H7 (cell line): ENCODE measurements at regions not wholly inside any gene's neighbourhood (a gene's known extent, or its start where the extent isn't known, plus 50 kb on each side); places are given as distances from the start of the nearest gene placed in this dataset.

Experiments used
- DNase-seq: peaks from one replicate; pipeline ENCODE4 v3.0.0; 2012
- H3K27me3 ChIP-seq: 2 replicates; pipeline ENCODE4 v1.6.0; 2011; ENCODE audit warnings: mild to moderate bottlenecking, low read length; ENCODE audit not compliant: control insufficient read depth, insufficient read depth
- H3K36me3 ChIP-seq: replicated peaks from 2 replicates; pipeline ENCODE4 v1.5.1; 2011; ENCODE audit warnings: low read length; ENCODE audit not compliant: control insufficient read depth, insufficient read depth
- H3K4me3 ChIP-seq: 2 replicates; pipeline ENCODE4 v1.5.1; 2011; ENCODE audit warnings: low read depth, mild to moderate bottlenecking, control low read depth, low read length, moderate library complexity; ENCODE audit not compliant: insufficient read depth

GRCh38 chr19:31502536-31503170 lies 153.4 kb upstream of the TSHZ3 start:
- no peaks in the 10 kb centered on the region for H3K36me3 ChIP-seq
- H3K27me3 ChIP-seq = no peaks in the 10 kb centered on the region
- H3K4me3 ChIP-seq = no peak overlapping the region
- DNase-seq = no peak

- Histone ChIP-seq H3K36me3 (no peaks in the 10 kb centered on the region), H3K27me3 (no peaks in the 10 kb centered on the region), H3K4me3 (no peak overlapping the region)
- DNase-seq = no peak
Measured at GRCh38 chr19:31503211-31503610, 154.0 kb upstream of the TSHZ3 start.

DNA sequence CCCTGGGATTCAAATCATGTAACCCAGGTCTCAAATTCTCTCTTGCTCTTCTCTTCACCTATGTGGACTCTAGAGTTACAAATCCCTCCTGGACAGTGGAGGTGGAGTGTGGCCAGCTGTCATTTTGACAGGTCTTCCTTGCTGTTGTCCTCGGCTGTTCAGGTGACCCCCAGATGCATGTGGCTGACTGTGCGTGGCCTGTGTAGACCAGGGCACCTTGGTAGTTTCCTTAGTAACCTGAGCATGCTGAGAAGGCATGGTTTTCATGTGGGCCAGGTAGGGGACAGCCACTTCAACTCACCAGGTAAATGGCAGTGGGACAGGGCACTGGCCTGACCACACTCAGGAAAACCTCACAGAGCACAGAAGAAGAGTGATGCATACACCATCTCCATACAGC lies 155.0 kb upstream of the TSHZ3 start:
- Histone ChIP-seq H3K4me3 (no peak overlapping the region), H3K36me3 (no peaks in the 10 kb centered on the region), H3K27me3 (no peaks in the 10 kb centered on the region)
- DNase-seq = no peak

- no peak overlapping the region for H3K4me3 ChIP-seq
- DNase-seq = no peak
- H3K27me3 ChIP-seq = no peaks in the 10 kb centered on the region
- no peaks in the 10 kb centered on the region for H3K36me3 ChIP-seq
Measured at GRCh38 chr19:31505596-31505910, 156.3 kb upstream of the TSHZ3 start.

- no peak for DNase-seq
Measured at GRCh38 chr19:31506102-31506501, 156.9 kb upstream of the TSHZ3 start.

GRCh38 chr19:31510635-31511034 lies 161.4 kb upstream of the TSHZ3 start:
- no peaks in the 10 kb centered on the region for H3K27me3 ChIP-seq
- no peak for DNase-seq
- H3K4me3 ChIP-seq = no peak overlapping the region
- no peaks in the 10 kb centered on the region for H3K36me3 ChIP-seq

More at GRCh38 chr19:31506102-31506501, 156.9 kb upstream of the TSHZ3 start:
- no peaks in the 10 kb centered on the region for H3K27me3 ChIP-seq
- no peaks in the 10 kb centered on the region for H3K36me3 ChIP-seq
- no peak overlapping the region for H3K4me3 ChIP-seq

- H3K4me3 ChIP-seq = no peak overlapping the region
- no peak for DNase-seq
- H3K27me3 ChIP-seq = no peaks in the 10 kb centered on the region
Measured at GRCh38 chr19:31511098-31511497, 161.9 kb upstream of the TSHZ3 start.

DNA sequence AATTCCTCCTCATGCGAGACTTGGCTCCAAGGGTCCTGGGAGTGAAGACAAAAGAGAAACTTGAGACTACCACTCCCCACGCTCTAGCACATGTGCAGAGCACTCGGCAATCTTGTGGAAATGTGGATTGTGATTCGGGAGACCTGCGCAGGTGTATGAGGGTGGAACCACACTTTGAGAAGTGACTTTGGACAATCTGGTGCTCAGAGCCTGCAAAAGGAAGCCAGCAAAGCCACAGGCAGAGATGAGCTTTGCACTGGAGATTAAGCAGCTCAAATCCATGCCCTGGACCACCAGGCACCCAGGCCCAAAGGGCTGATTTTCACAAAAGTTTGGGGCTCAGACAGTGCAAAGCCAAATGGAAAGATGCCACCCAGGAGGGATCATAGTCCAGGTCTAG lies 162.5 kb upstream of the TSHZ3 start:
- Histone ChIP-seq H3K4me3 (no peak overlapping the region), H3K27me3 (no peaks in the 10 kb centered on the region), H3K36me3 (no peaks in the 10 kb centered on the region)
- DNase-seq = no peak

More at GRCh38 chr19:31511098-31511497, 161.9 kb upstream of the TSHZ3 start:
- no peaks in the 10 kb centered on the region for H3K36me3 ChIP-seq

- DNase-seq = no peak
- Histone ChIP-seq H3K27me3 (no peaks in the 10 kb centered on the region), H3K36me3 (no peaks in the 10 kb centered on the region), H3K4me3 (no peak overlapping the region)
Measured at GRCh38 chr19:31512181-31512970, 163.1 kb upstream of the TSHZ3 start.

GRCh38 chr19:31513841-31514240 lies 164.6 kb upstream of the TSHZ3 start:
- H3K36me3 ChIP-seq = no peaks in the 10 kb centered on the region
- no peaks in the 10 kb centered on the region for H3K27me3 ChIP-seq
- H3K4me3 ChIP-seq = no peak overlapping the region
- DNase-seq = no peak

GRCh38 chr19:31515931-31516330 lies 166.7 kb upstream of the TSHZ3 start:
- H3K27me3 ChIP-seq = no peaks in the 10 kb centered on the region
- no peak overlapping the region for H3K4me3 ChIP-seq
- no peaks in the 10 kb centered on the region for H3K36me3 ChIP-seq
- no peak for DNase-seq

DNA sequence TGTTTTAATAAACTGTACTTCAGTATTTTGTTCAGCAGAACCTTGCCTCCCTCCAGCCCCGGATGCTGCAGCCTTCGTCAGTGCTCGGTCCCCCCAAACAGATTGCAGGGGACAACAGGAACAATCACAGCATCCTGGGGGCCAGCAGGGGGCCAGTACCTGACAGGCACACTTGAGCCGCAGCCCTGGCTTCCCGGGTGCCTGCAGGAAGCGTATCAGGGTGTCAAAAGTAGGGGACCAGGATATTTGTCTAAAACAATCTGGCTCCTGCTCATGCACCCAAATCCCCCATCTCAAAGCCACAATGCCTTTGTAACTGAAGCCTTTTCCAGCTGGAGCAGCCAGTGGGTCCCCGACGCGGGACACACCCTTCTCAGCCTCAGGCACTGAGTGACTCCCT lies 167.5 kb upstream of the TSHZ3 start:
- Histone ChIP-seq H3K4me3 (no peak overlapping the region), H3K27me3 (no peaks in the 10 kb centered on the region)
- no peak for DNase-seq

DNA sequence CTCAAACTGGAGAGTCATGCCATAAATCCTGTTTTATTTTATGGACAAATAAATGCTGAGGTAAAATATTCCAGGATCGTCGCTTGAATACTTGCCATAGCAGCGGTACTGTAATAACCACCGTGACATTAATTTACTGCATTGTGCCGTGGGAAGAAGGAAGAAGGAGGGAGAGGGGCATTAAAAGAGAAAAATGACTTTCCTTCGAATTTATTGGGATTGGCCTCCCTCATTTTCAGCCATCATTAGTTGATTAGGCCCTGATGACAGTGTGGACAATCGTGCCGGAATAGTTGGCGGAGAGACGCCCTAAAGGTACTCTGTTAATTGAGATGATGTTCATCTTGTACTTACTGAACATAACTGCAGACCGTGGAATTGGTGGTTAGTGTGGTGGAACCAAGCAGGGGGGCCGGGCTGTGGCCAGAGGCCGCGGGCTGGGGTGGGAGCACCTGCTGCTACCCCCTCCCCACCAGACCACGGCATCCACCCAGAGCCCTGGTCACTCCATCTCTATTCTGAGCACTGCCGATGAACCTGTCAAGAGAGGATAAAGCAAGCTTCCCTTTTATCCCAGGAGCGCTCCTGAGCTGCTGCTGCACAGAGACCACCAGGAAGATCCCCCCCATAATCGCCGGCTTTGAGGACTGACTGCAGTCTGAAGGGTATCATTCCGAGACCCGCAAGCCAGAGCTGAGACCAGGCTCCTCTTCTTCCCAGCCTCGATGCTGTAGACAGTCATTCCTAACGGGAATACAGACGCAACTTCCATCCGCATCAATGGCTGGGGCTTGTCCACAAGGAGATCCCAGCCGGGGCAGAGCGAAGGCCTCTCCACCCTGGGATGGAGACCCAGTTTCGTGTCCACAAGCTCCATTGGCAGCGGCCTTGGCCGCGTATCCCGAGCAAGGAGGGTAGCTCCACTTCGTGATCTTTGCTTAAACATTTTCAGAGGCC lies 168.3 kb upstream of the TSHZ3 start:
- H3K36me3 ChIP-seq = no peaks in the 10 kb centered on the region
- H3K27me3 ChIP-seq = no peaks in the 10 kb centered on the region
- H3K4me3 ChIP-seq = no peak overlapping the region
- no peak for DNase-seq

More for the DNA sequence above, 167.5 kb upstream of the TSHZ3 start:
- no peaks in the 10 kb centered on the region for H3K36me3 ChIP-seq

DNA sequence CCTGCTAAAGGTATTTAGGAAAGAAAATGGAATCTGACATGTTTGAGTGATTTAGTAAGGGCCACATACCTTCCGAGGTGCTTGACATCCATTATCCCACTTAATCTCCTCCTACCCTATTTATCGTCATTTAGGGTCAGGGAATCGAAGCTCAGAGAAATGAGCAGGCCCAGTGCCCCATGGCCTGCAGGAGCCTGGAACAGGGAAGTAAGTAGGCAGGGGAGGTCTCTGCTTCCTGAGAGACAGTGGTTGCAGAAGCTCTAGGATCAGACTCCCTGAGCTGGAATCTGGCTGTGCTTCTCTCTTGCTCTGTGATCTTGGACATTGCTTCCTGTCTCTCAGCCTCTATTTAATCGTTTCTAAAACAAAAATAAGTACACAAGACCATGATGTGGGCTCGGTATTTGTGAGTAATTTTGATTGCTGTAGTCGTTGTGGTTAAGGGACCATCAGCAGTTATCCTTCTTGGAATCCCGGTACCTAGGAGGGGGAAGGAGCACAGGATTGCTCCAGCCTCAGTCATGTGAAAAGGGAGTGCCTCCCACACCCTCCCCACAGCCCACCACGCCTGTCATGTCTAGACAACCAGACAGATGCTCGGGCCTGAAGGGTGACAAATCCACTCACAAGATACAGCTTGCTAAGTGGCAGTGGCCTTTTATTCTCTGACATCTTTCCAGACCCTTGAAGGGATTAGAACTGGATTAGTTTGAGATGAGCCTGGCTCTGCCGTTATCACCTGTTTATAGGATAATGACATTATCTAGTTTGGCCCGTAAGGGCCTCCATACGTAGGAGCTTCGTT lies 169.2 kb upstream of the TSHZ3 start:
- H3K36me3 ChIP-seq = no peaks in the 10 kb centered on the region
- no peak for DNase-seq
- no peak overlapping the region for H3K4me3 ChIP-seq
- no peaks in the 10 kb centered on the region for H3K27me3 ChIP-seq
